Esophagus squamous epithelium (tissue), 4 donors: ENCODE measurements at regions not wholly inside any gene's neighbourhood (a gene's known extent, or its start where the extent isn't known, plus 50 kb on each side); places are given as distances from the start of the nearest gene placed in this dataset.

Experiments
- CTCF ChIP-seq, 6 experiments: fragments of 450-650 bp in 4 of 6; fragments of 200-600 bp in 2 of 6; sonication (generic) in 2 of 6; IDR thresholded peaks; one replicate each; pipeline ENCODE4 v1.5.1; 2016 to 2019; ENCODE audit warnings: antibody characterized with exemption in 6 of 6, mild to moderate bottlenecking in 4 of 6, moderate library complexity in 4 of 6
- POLR2A ChIP-seq, 4 donors: fragments of 450-650 bp; IDR thresholded peaks; one replicate each; pipeline ENCODE4 v1.6.1; 2017; ENCODE audit warnings: antibody characterized with exemption in 4 of 4, mild to moderate bottlenecking in 4 of 4, moderate library complexity in 3 of 4

GRCh38 chr6:144855812-144856531 lies 570.8 kb downstream of the UTRN start:
- TF ChIP-seq CTCF (IDR thresholded peaks at IDR 0.05): no peak
- no peak for TF ChIP-seq POLR2A (IDR thresholded peaks at IDR 0.05)
